CD14-positive monocyte (primary cell): ENCODE measurements at regions not wholly inside any gene's neighbourhood (a gene's known extent, or its start where the extent isn't known, plus 50 kb on each side); places are given as distances from the start of the nearest gene placed in this dataset.

Experiments
- DNase-seq, 3 donors: peaks; one replicate each; pipeline ENCODE4 v3.0.0-alpha.2; 2011 to 2022
- H2AFZ ChIP-seq: 2 replicates; pipeline ENCODE4 v1.6.0; 2012; ENCODE audit warnings: mild to moderate bottlenecking, low read depth, low read length, inconsistent platforms; ENCODE audit not compliant: insufficient read depth, poor library complexity, severe bottlenecking
- H3K27ac ChIP-seq, 2 donors: 1 replicate in 1 of 2; 2 replicates in 1 of 2; pipeline ENCODE4 v1.5.1; 2012 to 2013; ENCODE audit warnings: low read length in 2 of 2, control low read depth in 1 of 2, inconsistent platforms in 1 of 2, low read depth in 1 of 2, mild to moderate bottlenecking in 1 of 2
- H3K27me3 ChIP-seq, 2 donors: one replicate each; pipeline versions ENCODE4 v1.6.0 to v1.6.1; 2011 to 2013; ENCODE audit warnings: low read length in 2 of 2; ENCODE audit not compliant: control insufficient read depth in 2 of 2, insufficient read depth in 2 of 2
- H3K36me3 ChIP-seq, 2 donors: replicated peaks in 1 of 2; 1 replicate in 1 of 2; 2 replicates in 1 of 2; pipeline versions ENCODE4 v1.5.1 to v1.6.1; 2012 to 2013; ENCODE audit warnings: low read length in 2 of 2, control low read depth in 1 of 2, inconsistent platforms in 1 of 2, mild to moderate bottlenecking in 1 of 2; ENCODE audit not compliant: insufficient read depth in 2 of 2, control insufficient read depth in 1 of 2
- H3K4me1 ChIP-seq, 2 donors: 1 replicate in 1 of 2; 2 replicates in 1 of 2; pipeline versions ENCODE4 v1.5.1 to v1.6.1; 2012 to 2013; ENCODE audit warnings: low read length in 2 of 2, control low read depth in 1 of 2, inconsistent platforms in 1 of 2, mild to moderate bottlenecking in 1 of 2, moderate library complexity in 1 of 2; ENCODE audit not compliant: insufficient read depth in 2 of 2, control insufficient read depth in 1 of 2
- H3K4me2 ChIP-seq: replicated peaks from 2 replicates; pipeline ENCODE3; 2012; ENCODE audit warnings: low read length, moderate library complexity, mild to moderate bottlenecking; ENCODE audit not compliant: poor library complexity, severe bottlenecking; ENCODE audit errors: extremely low read depth
- H3K4me3 ChIP-seq, 3 experiments: fragments of 200-600 bp in 1 of 3; sonication (generic) in 1 of 3; replicated peaks in 1 of 3; 1 replicate in 2 of 3; 2 replicates in 1 of 3; pipeline ENCODE4 v1.5.1; 2011 to 2013; ENCODE audit warnings: low read length in 3 of 3, mild to moderate bottlenecking in 3 of 3, control low read depth in 2 of 3, low read depth in 2 of 3, inconsistent platforms in 1 of 3, moderate library complexity in 1 of 3
- H3K79me2 ChIP-seq: 2 replicates; pipeline ENCODE4 v1.6.0; 2012; ENCODE audit warnings: mild to moderate bottlenecking, control low read depth, inconsistent platforms, low read length, moderate library complexity; ENCODE audit not compliant: insufficient read depth
- H3K9ac ChIP-seq: 2 replicates; pipeline ENCODE4 v1.6.0; 2017; ENCODE audit warnings: low read length, mild to moderate bottlenecking; ENCODE audit not compliant: insufficient read depth, poor library complexity, severe bottlenecking
- H3K9me3 ChIP-seq, 2 donors: replicated peaks in 1 of 2; 1 replicate in 1 of 2; 2 replicates in 1 of 2; pipeline versions ENCODE4 v1.5.1 to v1.6.1; 2012 to 2013; ENCODE audit warnings: low read length in 2 of 2, control low read depth in 1 of 2; ENCODE audit not compliant: control insufficient read depth in 1 of 2, insufficient read depth in 1 of 2
- H4K20me1 ChIP-seq: 2 replicates; pipeline ENCODE4 v1.6.0; 2012; ENCODE audit warnings: mild to moderate bottlenecking, low read length, control low read depth, moderate library complexity; ENCODE audit not compliant: insufficient read depth
- H3K27ac Mint-ChIP-seq, 7 donors: one replicate each; pipeline ENCODE4 v1.8.0; 2020; ENCODE audit warnings: mild to moderate bottlenecking in 7 of 7, mixed read lengths in 7 of 7, moderate library complexity in 6 of 7, inconsistent platforms in 2 of 7
- H3K27me3 Mint-ChIP-seq, 3 donors: one replicate each; pipeline ENCODE4 v1.8.0; 2021 to 2022; ENCODE audit warnings: low read depth in 3 of 3, mild to moderate bottlenecking in 3 of 3, mixed read lengths in 3 of 3, moderate library complexity in 3 of 3, inconsistent platforms in 1 of 3
- H3K36me3 Mint-ChIP-seq, 2 donors: one replicate each; pipeline ENCODE4 v1.8.0; 2020; ENCODE audit warnings: mixed read lengths in 2 of 2, inconsistent platforms in 1 of 2, mild to moderate bottlenecking in 1 of 2
- H3K4me1 Mint-ChIP-seq: one replicate; pipeline ENCODE4 v1.8.0; 2020; ENCODE audit warnings: mild to moderate bottlenecking, mixed read lengths
- H3K4me3 Mint-ChIP-seq, 2 donors: one replicate each; pipeline ENCODE4 v1.8.0; 2020; ENCODE audit warnings: mild to moderate bottlenecking in 2 of 2, mixed read lengths in 2 of 2, moderate library complexity in 1 of 2
- H3K9me3 Mint-ChIP-seq, 7 donors: one replicate each; pipeline ENCODE4 v1.8.0; 2020 to 2022; ENCODE audit warnings: mixed read lengths in 7 of 7, mild to moderate bottlenecking in 6 of 7, moderate library complexity in 6 of 7, inconsistent platforms in 2 of 7
- WGBS: methylation state at CpG from one replicate; pipeline ENCODE4 v1.1.5; 2013; ENCODE audit warnings: missing lambda C conversion rate; ENCODE audit not compliant: insufficient coverage; 5-methylcytosine and 5-hydroxymethylcytosine counted together
- intact Hi-C, 2 donors: fragments of 100-400 bp; cut with micrococcal nuclease; formaldehyde crosslinking; loops; one replicate each; pipeline versions ENCODE4 v1.15.0 to v1.15.1; 2023
- TF ChIP-seq, protein P1 (sequence below): fragments of 200-600 bp; IDR thresholded peaks from one replicate; pipeline ENCODE4 v1.8.0; 2022; ENCODE audit warnings: antibody characterized with exemption, mild to moderate bottlenecking

- H3K9ac ChIP-seq = no peak overlapping the region
- WGBS = no CpG with 5 or more reads among the region's 2 CpGs
- TF ChIP-seq, protein P1, sequence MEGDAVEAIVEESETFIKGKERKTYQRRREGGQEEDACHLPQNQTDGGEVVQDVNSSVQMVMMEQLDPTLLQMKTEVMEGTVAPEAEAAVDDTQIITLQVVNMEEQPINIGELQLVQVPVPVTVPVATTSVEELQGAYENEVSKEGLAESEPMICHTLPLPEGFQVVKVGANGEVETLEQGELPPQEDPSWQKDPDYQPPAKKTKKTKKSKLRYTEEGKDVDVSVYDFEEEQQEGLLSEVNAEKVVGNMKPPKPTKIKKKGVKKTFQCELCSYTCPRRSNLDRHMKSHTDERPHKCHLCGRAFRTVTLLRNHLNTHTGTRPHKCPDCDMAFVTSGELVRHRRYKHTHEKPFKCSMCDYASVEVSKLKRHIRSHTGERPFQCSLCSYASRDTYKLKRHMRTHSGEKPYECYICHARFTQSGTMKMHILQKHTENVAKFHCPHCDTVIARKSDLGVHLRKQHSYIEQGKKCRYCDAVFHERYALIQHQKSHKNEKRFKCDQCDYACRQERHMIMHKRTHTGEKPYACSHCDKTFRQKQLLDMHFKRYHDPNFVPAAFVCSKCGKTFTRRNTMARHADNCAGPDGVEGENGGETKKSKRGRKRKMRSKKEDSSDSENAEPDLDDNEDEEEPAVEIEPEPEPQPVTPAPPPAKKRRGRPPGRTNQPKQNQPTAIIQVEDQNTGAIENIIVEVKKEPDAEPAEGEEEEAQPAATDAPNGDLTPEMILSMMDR = no peak
- H3K79me2 ChIP-seq = no peaks in the 10 kb centered on the region
- intact Hi-C loops = no loop called here
- no peaks in the 10 kb centered on the region for H3K9me3 ChIP-seq
- H3K4me3 ChIP-seq = no peak overlapping the region
- Mint-ChIP-seq H3K4me1 (no peaks in the 10 kb centered on the region), H3K9me3 (peaks cover 0 to 5% (median 0%) of the 10 kb centered on the region in 7 donors), H3K27ac (no peak overlapping the region), H3K36me3 (no peaks in the 10 kb centered on the region), H3K4me3 (no peak overlapping the region), H3K27me3 (peaks cover 0 to 3% (median 2%) of the 10 kb centered on the region in 3 donors)
- DNase-seq = no peak
- no peak overlapping the region for H3K4me2 ChIP-seq
- H3K27ac ChIP-seq = no peak overlapping the region
- H3K4me1 ChIP-seq = no peaks in the 10 kb centered on the region
- H3K27me3 ChIP-seq = no peaks in the 10 kb centered on the region
- H4K20me1 ChIP-seq = no peaks in the 10 kb centered on the region
- no peak overlapping the region for H2AFZ ChIP-seq
- no peaks in the 10 kb centered on the region for H3K36me3 ChIP-seq
Measured at GRCh38 chr10:23829556-23829955, 379.4 kb upstream of the KIAA1217 start.

GRCh38 chr10:23834091-23834490, 374.8 kb upstream of the KIAA1217 start:
- no peaks in the 10 kb centered on the region for H3K9me3 ChIP-seq
- no peak overlapping the region for H2AFZ ChIP-seq
- H3K27me3 ChIP-seq = no peaks in the 10 kb centered on the region
- no peak for DNase-seq
- H3K36me3 ChIP-seq = no peaks in the 10 kb centered on the region
- Mint-ChIP-seq H3K4me3 (no peak overlapping the region), H3K36me3 (no peaks in the 10 kb centered on the region), H3K27me3 (no peaks in the 10 kb centered on the region), H3K4me1 (no peaks in the 10 kb centered on the region), H3K27ac (no peak overlapping the region), H3K9me3 (peaks cover 0 to 8% (median 0%) of the 10 kb centered on the region in 7 donors)
- H3K9ac ChIP-seq = no peak overlapping the region
- TF ChIP-seq, protein P1 = no peak
- H3K79me2 ChIP-seq = no peaks in the 10 kb centered on the region
- H3K27ac ChIP-seq = no peak overlapping the region
- no peak overlapping the region for H3K4me3 ChIP-seq
- intact Hi-C loops = no loop called here
- no peak overlapping the region for H3K4me2 ChIP-seq
- H3K4me1 ChIP-seq = no peaks in the 10 kb centered on the region
- no peaks in the 10 kb centered on the region for H4K20me1 ChIP-seq
